ENCODE measurements at regions not wholly inside any gene's neighbourhood (a gene's known extent, or its start where the extent isn't known, plus 50 kb on each side); places are given as distances from the start of the nearest gene placed in this dataset.

- no peak overlapping the region for H3K4me3 ChIP-seq
- no peaks in the 10 kb centered on the region for H3K9me1 ChIP-seq (ENCODE audit: control insufficient read depth, insufficient read depth, low read length)
- POLR2A ChIA-PET: no interaction called here
- in situ Hi-C loops (cut with MboI) (no loop called here), intact Hi-C loops (cut with micrococcal nuclease) (no loop called here)
- no peaks in the 10 kb centered on the region for H3K9me3 ChIP-seq (replicated peaks; ENCODE audit: control insufficient read depth, insufficient read depth, low read depth, low read length)
- H3K4me1 ChIP-seq (replicated peaks in 1 of 2; ENCODE audit: control insufficient read depth in 2 of 2, insufficient read depth in 2 of 2, low read length in 2 of 2): no peaks in the 10 kb centered on the region
- ATAC-seq (no peak), DNase-seq (ENCODE audit: extremely low read depth in 1 of 4, low spot score in 3 of 4) (no peak), FAIRE-seq (no peak)
- H2AFZ ChIP-seq (ENCODE audit: low read depth, low read length): no peak overlapping the region
- H3K9ac ChIP-seq (ENCODE audit: insufficient read depth in 1 of 2, low read depth in 2 of 2, low read length in 2 of 2): no peak overlapping the region
- CTCF ChIA-PET (ENCODE audit: low intra/inter-chr PET ratio): no interaction called here
- H3K4me2 ChIP-seq (ENCODE audit: insufficient read depth, low read length): no peak overlapping the region
- no peaks in the 10 kb centered on the region for H3K79me2 ChIP-seq (ENCODE audit: control insufficient read depth, insufficient read depth, low read length)
- no peaks in the 10 kb centered on the region for H3K36me3 ChIP-seq (ENCODE audit: control insufficient read depth, insufficient read depth, low read length)
- no TSS peak for BruUV-seq (replicated peaks)
- no peak overlapping the region for H3K27ac ChIP-seq (ENCODE audit: extremely low read depth, low read depth, low read length)
- TF ChIP-seq C11orf30 (IDR thresholded peaks at IDR 0.05; ENCODE audit: low read depth) (peak; percentile 31; the same call in 1 of the 2 replicates), TRIM28 (IDR thresholded peaks at IDR 0.05) (no peak), MAFF (IDR thresholded peaks at IDR 0.05; ENCODE audit: low read length) (peak; percentile 15; the same call in 1 of the 2 replicates), ZNF316 (IDR thresholded peaks at IDR 0.05) (peak; percentile 67), ZNF639 (CRISPR knock-in tag; conservative IDR thresholded peaks at IDR 0.05 in 1 of 2, IDR thresholded peaks at IDR 0.05 in 1 of 2) (no peak)
- no peaks in the 10 kb centered on the region for H3K27me3 ChIP-seq (ENCODE audit: control insufficient read depth in 2 of 2, insufficient read depth in 2 of 2, low read length in 2 of 2)
- no peaks in the 10 kb centered on the region for H4K20me1 ChIP-seq (replicated peaks; ENCODE audit: control insufficient read depth, insufficient read depth, low read length)
Measured at GRCh38 chr5:121658221-121658620, 193.5 kb upstream of the FTMT start.

GRCh38 chr5:121660142-121660541 is 191.5 kb upstream of the FTMT start:
- Histone ChIP-seq H4K20me1 (replicated peaks; ENCODE audit: control insufficient read depth, insufficient read depth, low read length) (no peaks in the 10 kb centered on the region), H3K4me1 (replicated peaks in 1 of 2; ENCODE audit: control insufficient read depth in 2 of 2, insufficient read depth in 2 of 2, low read length in 2 of 2) (no peaks in the 10 kb centered on the region), H3K4me2 (ENCODE audit: insufficient read depth, low read length) (no peak overlapping the region), H2AFZ (ENCODE audit: low read depth, low read length) (no peak overlapping the region), H3K9ac (ENCODE audit: insufficient read depth in 1 of 2, low read depth in 2 of 2, low read length in 2 of 2) (no peak overlapping the region), H3K9me3 (replicated peaks; ENCODE audit: control insufficient read depth, insufficient read depth, low read depth, low read length) (no peaks in the 10 kb centered on the region), H3K36me3 (ENCODE audit: control insufficient read depth, insufficient read depth, low read length) (no peaks in the 10 kb centered on the region), H3K9me1 (ENCODE audit: control insufficient read depth, insufficient read depth, low read length) (no peaks in the 10 kb centered on the region), H3K4me3 (no peak overlapping the region), H3K79me2 (ENCODE audit: control insufficient read depth, insufficient read depth, low read length) (no peaks in the 10 kb centered on the region), H3K27ac (ENCODE audit: extremely low read depth, low read depth, low read length) (no peak overlapping the region), H3K27me3 (ENCODE audit: control insufficient read depth in 2 of 2, insufficient read depth in 2 of 2, low read length in 2 of 2) (no peaks in the 10 kb centered on the region)
- in situ Hi-C loops (cut with MboI) (no loop called here), intact Hi-C loops (cut with micrococcal nuclease) (no loop called here)
- ChIA-PET CTCF (ENCODE audit: low intra/inter-chr PET ratio) (no interaction called here), POLR2A (no interaction called here)
- FAIRE-seq (no peak), ATAC-seq (no peak), DNase-seq (ENCODE audit: extremely low read depth in 1 of 4, low spot score in 3 of 4) (no peak)
- 23% methylated on average over 6 of the region's 6 CpGs for WGBS (ENCODE audit: insufficient coverage, low coverage, missing lambda C conversion rate)
- BruUV-seq (replicated peaks): no TSS peak
- TF ChIP-seq GABPB1 (CRISPR knock-in tag; IDR thresholded peaks at IDR 0.05): no peak
- no peak for TF ChIP-seq BMI1 (IDR thresholded peaks at IDR 0.05; ENCODE audit: low read length)
- TF ChIP-seq ZNF174 (CRISPR knock-in tag; IDR thresholded peaks at IDR 0.05): no peak
- TF ChIP-seq MLLT1 (IDR thresholded peaks at IDR 0.05): no peak
- no peak for TF ChIP-seq MXI1 (IDR thresholded peaks at IDR 0.05; ENCODE audit: low read depth, low read length)
- no peak for TF ChIP-seq SNIP1 (IDR thresholded peaks at IDR 0.05; ENCODE audit: low read depth)
- no peak for TF ChIP-seq ZNF121 (CRISPR knock-in tag; conservative IDR thresholded peaks at IDR 0.05)
- TF ChIP-seq ZNF239 (CRISPR knock-in tag; IDR thresholded peaks at IDR 0.05): no peak
- TF ChIP-seq L3MBTL2 (IDR thresholded peaks at IDR 0.05): no peak
- TF ChIP-seq PHB (CRISPR knock-in tag; IDR thresholded peaks at IDR 0.05): no peak
- TF ChIP-seq MCM3 (IDR thresholded peaks at IDR 0.05): no peak
- TF ChIP-seq STAT5A (IDR thresholded peaks at IDR 0.05; ENCODE audit: borderline replicate concordance, low read length): no peak

Data from K562 (cell line).